ENCODE measurements at regions not wholly inside any gene's neighbourhood (a gene's known extent, or its start where the extent isn't known, plus 50 kb on each side); places are given as distances from the start of the nearest gene placed in this dataset.

GRCh38 chr7:4616116-4616515 lies 66.0 kb upstream of the FOXK1 start:
- no peak overlapping the region for H3K27ac Mint-ChIP-seq
- no peak for ATAC-seq

DNA sequence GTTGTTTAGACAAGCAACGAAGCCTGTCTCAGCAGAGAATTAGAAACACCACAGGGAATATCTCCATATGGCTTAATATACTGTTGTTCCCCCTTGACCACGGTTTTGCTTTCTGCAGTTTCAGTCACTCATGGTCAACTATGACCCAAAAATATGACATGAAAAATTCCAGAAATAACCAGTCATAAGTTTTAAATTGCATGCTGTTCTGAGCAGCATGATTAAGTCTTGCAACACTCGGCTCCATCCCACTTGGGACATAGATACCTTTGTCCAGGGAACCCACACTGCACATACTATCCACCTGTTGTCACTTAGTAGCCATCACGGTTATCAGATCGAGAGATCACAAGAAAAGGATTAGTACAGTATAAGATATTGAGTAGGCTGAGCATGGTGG lies 60.7 kb upstream of the FOXK1 start:
- TF ChIP-seq CTCF (IDR thresholded peaks at IDR 0.05): no peak
- intact Hi-C loops (cut with micrococcal nuclease): no loop called here
- Mint-ChIP-seq H3K27me3 (peaks cover 4% of the 10 kb centered on the region), H3K27ac (no peak overlapping the region), H3K36me3 (ENCODE audit: low read depth) (no peaks in the 10 kb centered on the region), H3K4me1 (ENCODE audit: low read depth) (no peaks in the 10 kb centered on the region), H3K4me3 (no peak overlapping the region), H3K9me3 (peaks cover 8% of the 10 kb centered on the region)
- ChIA-PET POLR2A (no interaction called here), CTCF (no interaction called here)
- ATAC-seq (no peak), DNase-seq (no peak)

More at GRCh38 chr7:4616116-4616515, 66.0 kb upstream of the FOXK1 start:
- Mint-ChIP-seq H3K36me3 (ENCODE audit: low read depth) (no peaks in the 10 kb centered on the region), H3K4me3 (no peak overlapping the region), H3K4me1 (ENCODE audit: low read depth) (peaks cover 10% of the 10 kb centered on the region), H3K27me3 (no peaks in the 10 kb centered on the region), H3K9me3 (no peaks in the 10 kb centered on the region)
- ChIA-PET POLR2A (no interaction called here), CTCF (no interaction called here)
- intact Hi-C loops (cut with micrococcal nuclease): loop anchor here (10.0 kb wide), 1 partner anchor 269 kb away; the partner anchor contains the start of gene RADIL
- no peak for TF ChIP-seq CTCF (IDR thresholded peaks at IDR 0.05)
- DNase-seq: no peak

DNA sequence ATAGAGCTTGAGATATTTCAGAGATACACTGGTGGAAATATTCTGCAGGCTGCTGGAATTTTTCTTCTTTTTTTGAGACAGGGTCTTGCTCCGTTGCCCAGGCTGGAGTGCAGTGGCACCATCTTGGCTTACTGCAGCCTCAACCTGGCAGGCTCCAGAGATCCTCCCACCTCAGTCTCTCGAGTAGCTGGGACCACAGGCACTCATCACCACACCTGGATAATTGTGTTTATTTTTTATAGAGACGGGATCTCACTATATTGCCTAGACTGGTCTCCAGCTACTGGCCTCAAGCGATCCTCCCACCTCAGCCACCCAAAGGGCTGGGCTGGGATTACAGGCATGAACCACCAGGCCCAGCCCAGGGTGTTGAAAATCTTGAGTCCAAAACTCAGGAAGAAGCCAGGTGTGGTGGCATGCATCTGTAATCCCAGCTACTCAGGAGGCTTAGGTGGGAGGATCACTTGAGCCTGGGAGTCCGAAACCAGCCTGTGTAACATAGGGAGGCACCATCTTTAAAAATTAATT lies 55.7 kb upstream of the FOXK1 start:
- Mint-ChIP-seq H3K36me3 (ENCODE audit: low read depth) (no peaks in the 10 kb centered on the region), H3K27me3 (peaks cover 4% of the 10 kb centered on the region), H3K4me1 (ENCODE audit: low read depth) (no peaks in the 10 kb centered on the region), H3K9me3 (peaks cover 8% of the 10 kb centered on the region), H3K4me3 (no peak overlapping the region), H3K27ac (no peak overlapping the region)
- DNase-seq (no peak), ATAC-seq (no peak)
- ChIA-PET CTCF (interaction anchor here (1.4 kb wide), 1 partner anchor 16 kb away, joined by 4 read pairs; no protein-coding TSS in a partner anchor), POLR2A (no interaction called here)
- intact Hi-C loops (cut with micrococcal nuclease): no loop called here
- TF ChIP-seq CTCF (IDR thresholded peaks at IDR 0.05): no peak

DNA sequence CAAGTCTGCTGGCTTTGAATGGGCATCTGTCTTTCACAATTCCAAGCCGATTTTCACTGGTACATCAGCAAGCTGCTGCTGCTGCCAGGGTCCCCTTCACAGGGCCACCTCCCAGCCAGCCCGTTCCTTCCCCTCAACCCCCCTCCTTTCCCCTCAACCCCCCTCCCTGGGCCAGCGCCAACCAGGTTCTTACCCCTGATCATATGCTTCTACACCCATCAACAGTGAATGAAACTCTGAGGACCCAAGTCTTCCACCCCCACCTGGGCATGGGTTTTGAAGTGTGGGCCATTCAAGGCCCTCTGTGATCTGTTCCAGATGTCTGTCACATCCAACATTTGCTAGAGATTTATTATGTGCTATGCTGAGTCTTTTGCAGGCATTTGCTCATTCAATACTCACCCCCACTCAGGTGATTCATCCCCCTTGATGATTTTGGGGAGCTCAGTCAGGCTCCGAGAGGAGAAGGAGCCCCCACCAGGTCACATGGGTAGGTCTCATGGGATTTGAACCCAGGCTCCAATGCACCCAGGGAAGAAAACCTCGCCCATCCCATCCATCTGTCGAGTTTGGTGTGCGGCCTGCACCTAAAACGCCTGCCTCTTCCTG lies 52.7 kb upstream of the FOXK1 start:
- no peak for ATAC-seq
- POLR2A ChIA-PET: interaction anchor here (0.7 kb wide), 1 partner anchor 515 kb away, joined by 3 read pairs; no protein-coding TSS in a partner anchor
- no peaks in the 10 kb centered on the region for H3K36me3 Mint-ChIP-seq (ENCODE audit: low read depth)
- CTCF ChIA-PET: interaction anchor here (0.6 to 0.7 kb wide), 2 partner anchors 59 to 106 kb away, joined by 3 read pairs; no protein-coding TSS in a partner anchor
- DNase-seq: no peak
- H3K4me3 Mint-ChIP-seq: no peak overlapping the region
- TF ChIP-seq CTCF (IDR thresholded peaks at IDR 0.05): no peak
- H3K27me3 Mint-ChIP-seq: peaks cover 4% of the 10 kb centered on the region
- H3K27ac Mint-ChIP-seq: no peak overlapping the region
- H3K9me3 Mint-ChIP-seq: no peaks in the 10 kb centered on the region
- intact Hi-C loops (cut with micrococcal nuclease): no loop called here
- H3K4me1 Mint-ChIP-seq (ENCODE audit: low read depth): no peaks in the 10 kb centered on the region

- no peaks in the 10 kb centered on the region for H3K9me3 Mint-ChIP-seq
- intact Hi-C loops (cut with micrococcal nuclease): no loop called here
- no peak for TF ChIP-seq CTCF (IDR thresholded peaks at IDR 0.05)
- ChIA-PET POLR2A (interaction anchor here (0.6 to 1.4 kb wide), 2 partner anchors 41 to 54 kb away, joined by 3 to 4 read pairs; no protein-coding TSS in a partner anchor), CTCF (interaction anchor here (1.4 to 1.7 kb wide), 2 partner anchors 10 to 160 kb away, joined by 3 to 8 read pairs; no protein-coding TSS in a partner anchor)
- no peaks in the 10 kb centered on the region for H3K4me1 Mint-ChIP-seq (ENCODE audit: low read depth)
- DNase-seq (no peak), ATAC-seq (no peak)
- H3K27me3 Mint-ChIP-seq: no peaks in the 10 kb centered on the region
- H3K36me3 Mint-ChIP-seq (ENCODE audit: low read depth): no peaks in the 10 kb centered on the region
- no peak overlapping the region for H3K27ac Mint-ChIP-seq
- no peak overlapping the region for H3K4me3 Mint-ChIP-seq
Measured at GRCh38 chr7:4631380-4632179, 50.5 kb upstream of the FOXK1 start.
